ENCODE measurements at regions not wholly inside any gene's neighbourhood (a gene's known extent, or its start where the extent isn't known, plus 50 kb on each side); places are given as distances from the start of the nearest gene placed in this dataset.

- TF ChIP-seq POLR2A (IDR thresholded peaks at IDR 0.05) (no peak), CTCF (IDR thresholded peaks at IDR 0.05) (no peak)
Measured at GRCh38 chrX:46354481-46354880, 190.7 kb downstream of the ZNF674 start.
